ENCODE measurements at regions not wholly inside any gene's neighbourhood (a gene's known extent, or its start where the extent isn't known, plus 50 kb on each side); places are given as distances from the start of the nearest gene placed in this dataset.

DNA sequence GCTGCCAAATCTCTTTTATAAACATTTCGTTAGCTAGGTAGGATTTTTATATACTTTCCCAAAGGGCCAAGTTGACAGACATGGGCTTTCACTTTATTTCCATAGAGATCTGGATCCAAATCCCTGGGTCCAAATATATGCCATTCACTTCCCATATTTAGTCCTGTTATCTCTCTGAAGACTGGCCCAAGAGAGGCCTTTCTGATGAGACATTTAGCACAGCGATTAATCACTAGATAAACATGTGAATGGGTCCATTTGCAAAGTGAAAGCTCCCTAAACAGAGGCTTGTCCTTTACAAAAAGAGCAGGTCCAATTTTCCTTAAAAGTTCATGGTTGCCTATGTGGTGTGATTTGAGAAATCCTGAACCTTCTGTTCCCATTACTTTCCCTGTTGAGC lies 132.6 kb downstream of the TRMT11 start:
- no peak overlapping the region for H3K4me3 ChIP-seq (ENCODE audit: low read depth, low read length)
- no peak for DNase-seq (ENCODE audit: low read depth)
- TF ChIP-seq, protein P1, sequence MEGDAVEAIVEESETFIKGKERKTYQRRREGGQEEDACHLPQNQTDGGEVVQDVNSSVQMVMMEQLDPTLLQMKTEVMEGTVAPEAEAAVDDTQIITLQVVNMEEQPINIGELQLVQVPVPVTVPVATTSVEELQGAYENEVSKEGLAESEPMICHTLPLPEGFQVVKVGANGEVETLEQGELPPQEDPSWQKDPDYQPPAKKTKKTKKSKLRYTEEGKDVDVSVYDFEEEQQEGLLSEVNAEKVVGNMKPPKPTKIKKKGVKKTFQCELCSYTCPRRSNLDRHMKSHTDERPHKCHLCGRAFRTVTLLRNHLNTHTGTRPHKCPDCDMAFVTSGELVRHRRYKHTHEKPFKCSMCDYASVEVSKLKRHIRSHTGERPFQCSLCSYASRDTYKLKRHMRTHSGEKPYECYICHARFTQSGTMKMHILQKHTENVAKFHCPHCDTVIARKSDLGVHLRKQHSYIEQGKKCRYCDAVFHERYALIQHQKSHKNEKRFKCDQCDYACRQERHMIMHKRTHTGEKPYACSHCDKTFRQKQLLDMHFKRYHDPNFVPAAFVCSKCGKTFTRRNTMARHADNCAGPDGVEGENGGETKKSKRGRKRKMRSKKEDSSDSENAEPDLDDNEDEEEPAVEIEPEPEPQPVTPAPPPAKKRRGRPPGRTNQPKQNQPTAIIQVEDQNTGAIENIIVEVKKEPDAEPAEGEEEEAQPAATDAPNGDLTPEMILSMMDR (IDR thresholded peaks at IDR 0.05; ENCODE audit: control insufficient read depth, extremely low read depth, insufficient read depth): no peak

DNA sequence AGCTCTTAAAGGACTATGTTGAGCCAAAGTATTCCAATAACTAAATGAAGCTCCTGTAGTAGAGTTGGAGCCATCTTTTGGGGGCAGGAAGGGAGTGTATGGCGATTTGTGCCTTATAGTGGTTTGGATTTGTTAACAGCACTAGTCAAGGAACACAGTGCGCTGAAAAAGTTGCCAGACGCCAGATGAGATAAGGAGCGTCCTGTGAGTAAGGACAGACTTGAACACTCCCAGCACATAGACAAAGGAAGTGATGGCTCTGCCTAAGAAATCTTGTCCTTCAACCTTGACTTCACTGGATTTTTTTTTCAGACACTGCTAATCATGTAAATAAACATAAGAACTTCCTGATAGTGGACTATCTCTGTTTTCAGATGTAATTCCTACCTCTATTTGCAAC lies 136.9 kb downstream of the TRMT11 start:
- H3K4me3 ChIP-seq (ENCODE audit: low read depth, low read length): no peak overlapping the region
- peak; percentile 65 for DNase-seq (ENCODE audit: low read depth)
- TF ChIP-seq, protein P1 (IDR thresholded peaks at IDR 0.05; ENCODE audit: control insufficient read depth, extremely low read depth, insufficient read depth): no peak

DNA sequence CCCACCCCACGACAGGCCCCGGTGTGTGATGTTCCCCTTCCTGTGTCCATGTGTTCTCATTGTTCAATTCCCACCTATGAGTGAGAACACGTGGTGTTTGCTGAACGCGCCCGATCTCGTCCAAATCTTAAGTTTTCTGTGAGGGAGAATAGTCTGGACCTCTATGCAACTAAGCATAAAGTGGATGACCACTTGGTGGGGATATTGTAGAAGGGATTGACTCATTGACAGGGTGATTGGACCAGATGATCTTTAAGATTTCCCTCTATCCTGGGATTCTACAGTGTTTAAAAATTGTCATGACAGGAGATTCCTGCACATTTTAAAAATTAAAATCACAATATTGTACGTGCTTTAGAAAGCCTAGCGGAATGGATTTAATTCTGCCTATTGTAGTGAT lies 141.3 kb downstream of the TRMT11 start:
- H3K4me3 ChIP-seq (ENCODE audit: low read depth, low read length): no peak overlapping the region
- DNase-seq (ENCODE audit: low read depth): no peak
- TF ChIP-seq, protein P1 (IDR thresholded peaks at IDR 0.05; ENCODE audit: control insufficient read depth, extremely low read depth, insufficient read depth): 0 out of 2 replicates have a peak, but pooled peaks have one; percentile 21

DNA sequence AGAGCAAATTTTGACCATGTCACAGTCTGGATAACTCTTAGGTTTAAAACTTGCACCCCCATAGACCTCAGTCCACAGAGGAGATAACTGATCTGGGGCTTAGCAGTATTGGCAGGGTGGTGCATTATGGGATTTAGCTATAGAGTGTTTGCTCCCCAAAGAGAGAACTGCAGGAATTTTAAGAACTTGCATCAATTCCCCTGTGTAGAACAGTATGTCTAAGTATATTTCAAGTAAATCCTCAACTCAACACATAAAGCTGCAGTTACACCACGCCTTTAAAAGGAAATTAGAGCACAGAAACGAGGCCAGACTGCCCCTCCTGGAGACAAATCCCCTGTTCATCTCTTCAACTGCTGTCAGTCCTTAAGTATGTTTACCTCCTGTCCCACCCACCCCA lies 144.9 kb downstream of the TRMT11 start:
- TF ChIP-seq, protein P1 (IDR thresholded peaks at IDR 0.05; ENCODE audit: control insufficient read depth, extremely low read depth, insufficient read depth): no peak
- DNase-seq (ENCODE audit: low read depth): no peak
- H3K4me3 ChIP-seq (ENCODE audit: low read depth, low read length): no peak overlapping the region

DNA sequence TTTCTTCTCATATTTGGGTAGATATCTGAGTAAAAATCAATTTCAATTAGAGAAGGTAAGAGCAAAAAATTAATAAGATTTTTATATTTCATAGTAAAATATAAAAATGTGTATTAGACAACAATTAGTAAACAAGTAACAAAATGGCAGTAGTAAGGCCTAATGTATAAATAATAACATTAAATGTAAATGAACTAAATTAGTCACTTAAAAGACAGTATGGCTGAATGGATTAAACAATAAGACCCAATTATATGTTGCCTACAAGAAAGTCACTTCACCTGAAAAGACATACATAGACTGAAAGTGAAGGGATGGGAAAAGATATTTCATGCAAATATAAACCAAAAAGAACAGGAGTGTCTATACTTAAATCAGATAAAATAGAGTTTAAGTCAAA lies 147.6 kb downstream of the TRMT11 start:
- H3K4me3 ChIP-seq (ENCODE audit: low read depth, low read length): no peak overlapping the region
- TF ChIP-seq, protein P1 (IDR thresholded peaks at IDR 0.05; ENCODE audit: control insufficient read depth, extremely low read depth, insufficient read depth): no peak
- DNase-seq (ENCODE audit: low read depth): no peak

DNA sequence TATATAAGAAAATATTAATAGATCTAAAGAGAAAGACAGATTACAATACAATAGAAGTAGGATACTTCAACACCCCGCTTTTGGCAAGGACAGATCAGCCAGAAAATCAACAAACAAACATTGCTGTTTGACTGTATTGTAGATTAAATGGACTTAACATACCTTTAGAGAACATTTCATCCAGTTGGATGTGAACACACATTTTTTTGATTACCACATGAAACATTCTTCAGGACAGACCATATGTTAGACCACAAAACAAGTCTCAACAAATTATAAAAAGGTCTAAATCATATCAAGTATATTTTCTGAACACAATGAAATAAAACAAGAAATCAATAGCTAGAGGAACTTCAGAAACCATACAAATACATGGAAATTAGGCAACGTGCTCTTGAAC lies 148.2 kb downstream of the TRMT11 start:
- H3K4me3 ChIP-seq (ENCODE audit: low read depth, low read length): no peak overlapping the region
- no peak for DNase-seq (ENCODE audit: low read depth)
- TF ChIP-seq, protein P1 (IDR thresholded peaks at IDR 0.05; ENCODE audit: control insufficient read depth, extremely low read depth, insufficient read depth): no peak

DNA sequence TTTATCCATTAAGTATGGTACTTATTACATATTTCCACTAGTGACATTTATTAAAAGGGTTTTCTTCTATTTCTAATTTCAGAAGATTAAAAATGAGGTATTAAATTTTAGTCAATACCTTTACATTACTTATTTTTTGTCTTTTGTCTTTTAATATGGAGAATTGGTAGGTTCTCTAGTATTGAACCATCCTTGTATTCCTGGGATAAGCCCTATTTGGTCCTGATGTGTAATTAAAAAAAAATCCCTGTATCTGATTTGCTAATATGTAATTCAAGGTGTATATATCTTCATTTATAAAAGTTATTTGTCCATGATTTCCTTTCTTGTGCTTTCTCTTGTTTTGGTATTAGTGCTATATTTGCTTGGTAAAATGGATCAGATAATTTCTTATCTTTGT lies 153.7 kb downstream of the TRMT11 start:
- TF ChIP-seq, protein P1 (IDR thresholded peaks at IDR 0.05; ENCODE audit: control insufficient read depth, extremely low read depth, insufficient read depth): no peak
- no peak for DNase-seq (ENCODE audit: low read depth)
- H3K4me3 ChIP-seq (ENCODE audit: low read depth, low read length): no peak overlapping the region
